ENCODE measurements at regions not wholly inside any gene's neighbourhood (a gene's known extent, or its start where the extent isn't known, plus 50 kb on each side); places are given as distances from the start of the nearest gene placed in this dataset.

GRCh38 chr22:47597041-47597440 is 834.6 kb downstream of the TBC1D22A start:
- Histone ChIP-seq H2AFZ (ENCODE audit: low read length) (no peak overlapping the region), H3K9me2 (replicated peaks; ENCODE audit: insufficient read depth, low read length) (no peaks in the 10 kb centered on the region), H3K27me3 (replicated peaks; ENCODE audit: insufficient read depth, low read length) (no peaks in the 10 kb centered on the region), H3K27ac (ENCODE audit: low read length) (no peak overlapping the region), H3K9me3 (replicated peaks; ENCODE audit: insufficient read depth, low read length) (no peaks in the 10 kb centered on the region), H3K4me1 (ENCODE audit: low read length) (no peaks in the 10 kb centered on the region), H3K4me3 (ENCODE audit: low read length) (no peak overlapping the region), H3K9ac (ENCODE audit: low read length) (no peak overlapping the region), H3F3A (ENCODE audit: insufficient read depth, low read length) (no peaks in the 10 kb centered on the region), H3K79me2 (ENCODE audit: low read length) (no peaks in the 10 kb centered on the region), H3K4me2 (ENCODE audit: low read depth, low read length) (no peak overlapping the region), H4K20me1 (ENCODE audit: insufficient read depth, low read length) (no peaks in the 10 kb centered on the region), H3K36me3 (replicated peaks; ENCODE audit: insufficient read depth, low read length) (no peaks in the 10 kb centered on the region)
- no peak for TF ChIP-seq EZH2phosphoT487 (IDR thresholded peaks at IDR 0.05; ENCODE audit: low read length)
- TF ChIP-seq EZH2 (optimal IDR thresholded peaks at IDR 0.05; ENCODE audit: low read depth, low read length), result no peak
- TF ChIP-seq CTCF (IDR thresholded peaks at IDR 0.05; ENCODE audit: low read length), result no peak
- DNase-seq, result no peak

GRCh38 chr22:47596176-47596690 is 833.8 kb downstream of the TBC1D22A start:
- TF ChIP-seq CTCF (IDR thresholded peaks at IDR 0.05; ENCODE audit: low read length) (no peak), EZH2 (optimal IDR thresholded peaks at IDR 0.05; ENCODE audit: low read depth, low read length) (no peak), EZH2phosphoT487 (IDR thresholded peaks at IDR 0.05; ENCODE audit: low read length) (no peak)

GRCh38 chr22:47594836-47595521 is 832.5 kb downstream of the TBC1D22A start:
- H3K9me3 ChIP-seq (replicated peaks; ENCODE audit: insufficient read depth, low read length), result no peaks in the 10 kb centered on the region
- H3K9me2 ChIP-seq (replicated peaks; ENCODE audit: insufficient read depth, low read length), result no peaks in the 10 kb centered on the region
- no peaks in the 10 kb centered on the region for H3K4me1 ChIP-seq (ENCODE audit: low read length)
- no peaks in the 10 kb centered on the region for H3K36me3 ChIP-seq (replicated peaks; ENCODE audit: insufficient read depth, low read length)
- H3K79me2 ChIP-seq (ENCODE audit: low read length), result no peaks in the 10 kb centered on the region
- no peak overlapping the region for H3K4me2 ChIP-seq (ENCODE audit: low read depth, low read length)
- H3K4me3 ChIP-seq (ENCODE audit: low read length), result no peak overlapping the region
- H3K27ac ChIP-seq (ENCODE audit: low read length), result no peak overlapping the region
- H2AFZ ChIP-seq (ENCODE audit: low read length), result no peak overlapping the region
- no peak for DNase-seq
- no peaks in the 10 kb centered on the region for H3F3A ChIP-seq (ENCODE audit: insufficient read depth, low read length)
- H3K27me3 ChIP-seq (replicated peaks; ENCODE audit: insufficient read depth, low read length), result no peaks in the 10 kb centered on the region
- H4K20me1 ChIP-seq (ENCODE audit: insufficient read depth, low read length), result no peaks in the 10 kb centered on the region
- TF ChIP-seq CTCF (IDR thresholded peaks at IDR 0.05; ENCODE audit: low read length) (no peak), EZH2phosphoT487 (IDR thresholded peaks at IDR 0.05; ENCODE audit: low read length) (no peak), EZH2 (optimal IDR thresholded peaks at IDR 0.05; ENCODE audit: low read depth, low read length) (no peak)
- H3K9ac ChIP-seq (ENCODE audit: low read length), result no peak overlapping the region

More at GRCh38 chr22:47596176-47596690, 833.8 kb downstream of the TBC1D22A start:
- Histone ChIP-seq H4K20me1 (ENCODE audit: insufficient read depth, low read length) (no peaks in the 10 kb centered on the region), H3K27me3 (replicated peaks; ENCODE audit: insufficient read depth, low read length) (no peaks in the 10 kb centered on the region), H3K4me1 (ENCODE audit: low read length) (no peaks in the 10 kb centered on the region), H3K4me3 (ENCODE audit: low read length) (no peak overlapping the region), H3K27ac (ENCODE audit: low read length) (no peak overlapping the region), H3K9me2 (replicated peaks; ENCODE audit: insufficient read depth, low read length) (no peaks in the 10 kb centered on the region), H3F3A (ENCODE audit: insufficient read depth, low read length) (no peaks in the 10 kb centered on the region), H3K36me3 (replicated peaks; ENCODE audit: insufficient read depth, low read length) (no peaks in the 10 kb centered on the region), H3K9ac (ENCODE audit: low read length) (no peak overlapping the region), H3K4me2 (ENCODE audit: low read depth, low read length) (no peak overlapping the region), H3K9me3 (replicated peaks; ENCODE audit: insufficient read depth, low read length) (no peaks in the 10 kb centered on the region), H2AFZ (ENCODE audit: low read length) (no peak overlapping the region), H3K79me2 (ENCODE audit: low read length) (no peaks in the 10 kb centered on the region)
- no peak for DNase-seq

All from MM.1S (cell line).